Body of pancreas (tissue), 4 donors: ENCODE measurements at regions not wholly inside any gene's neighbourhood (a gene's known extent, or its start where the extent isn't known, plus 50 kb on each side); places are given as distances from the start of the nearest gene placed in this dataset.

Experiments
- POLR2A ChIP-seq, 3 donors: fragments of 450-650 bp; IDR thresholded peaks; one replicate each; pipeline ENCODE4 v1.6.1; 2016; ENCODE audit warnings: antibody characterized with exemption in 3 of 3, mild to moderate bottlenecking in 2 of 3
- TF ChIP-seq, protein P1 (sequence below), 7 experiments: fragments of 450-650 bp in 4 of 7; fragments of 200-600 bp in 3 of 7; sonication (generic) in 3 of 7; IDR thresholded peaks; one replicate each; pipeline ENCODE4 v1.5.1; 2016 to 2019; ENCODE audit warnings: antibody characterized with exemption in 7 of 7

DNA sequence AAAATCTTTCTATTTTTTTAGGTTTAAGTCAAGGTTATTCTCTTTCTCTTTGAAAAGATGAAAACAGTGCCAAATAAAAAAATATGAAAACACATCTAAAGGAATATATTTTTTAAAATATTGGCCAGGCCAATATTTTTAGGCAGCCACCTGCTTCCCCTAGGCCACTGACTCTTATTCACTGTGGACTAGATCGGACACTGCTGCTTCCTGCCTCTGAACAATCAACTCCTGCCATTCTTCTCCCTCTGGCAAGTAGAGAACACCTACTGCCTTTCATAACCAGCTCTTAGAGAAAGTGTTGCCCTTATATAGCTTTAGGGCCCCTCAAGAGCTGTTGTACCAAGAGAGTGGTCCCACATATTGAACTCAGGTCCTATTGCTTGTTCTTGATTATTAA is 529.2 kb downstream of the RAPGEF2 start:
- TF ChIP-seq POLR2A (IDR thresholded peaks at IDR 0.05): no peak
- TF ChIP-seq, protein P1, sequence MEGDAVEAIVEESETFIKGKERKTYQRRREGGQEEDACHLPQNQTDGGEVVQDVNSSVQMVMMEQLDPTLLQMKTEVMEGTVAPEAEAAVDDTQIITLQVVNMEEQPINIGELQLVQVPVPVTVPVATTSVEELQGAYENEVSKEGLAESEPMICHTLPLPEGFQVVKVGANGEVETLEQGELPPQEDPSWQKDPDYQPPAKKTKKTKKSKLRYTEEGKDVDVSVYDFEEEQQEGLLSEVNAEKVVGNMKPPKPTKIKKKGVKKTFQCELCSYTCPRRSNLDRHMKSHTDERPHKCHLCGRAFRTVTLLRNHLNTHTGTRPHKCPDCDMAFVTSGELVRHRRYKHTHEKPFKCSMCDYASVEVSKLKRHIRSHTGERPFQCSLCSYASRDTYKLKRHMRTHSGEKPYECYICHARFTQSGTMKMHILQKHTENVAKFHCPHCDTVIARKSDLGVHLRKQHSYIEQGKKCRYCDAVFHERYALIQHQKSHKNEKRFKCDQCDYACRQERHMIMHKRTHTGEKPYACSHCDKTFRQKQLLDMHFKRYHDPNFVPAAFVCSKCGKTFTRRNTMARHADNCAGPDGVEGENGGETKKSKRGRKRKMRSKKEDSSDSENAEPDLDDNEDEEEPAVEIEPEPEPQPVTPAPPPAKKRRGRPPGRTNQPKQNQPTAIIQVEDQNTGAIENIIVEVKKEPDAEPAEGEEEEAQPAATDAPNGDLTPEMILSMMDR (IDR thresholded peaks at IDR 0.05): no peak
